ENCODE measurements at regions not wholly inside any gene's neighbourhood (a gene's known extent, or its start where the extent isn't known, plus 50 kb on each side); places are given as distances from the start of the nearest gene placed in this dataset.

DNA sequence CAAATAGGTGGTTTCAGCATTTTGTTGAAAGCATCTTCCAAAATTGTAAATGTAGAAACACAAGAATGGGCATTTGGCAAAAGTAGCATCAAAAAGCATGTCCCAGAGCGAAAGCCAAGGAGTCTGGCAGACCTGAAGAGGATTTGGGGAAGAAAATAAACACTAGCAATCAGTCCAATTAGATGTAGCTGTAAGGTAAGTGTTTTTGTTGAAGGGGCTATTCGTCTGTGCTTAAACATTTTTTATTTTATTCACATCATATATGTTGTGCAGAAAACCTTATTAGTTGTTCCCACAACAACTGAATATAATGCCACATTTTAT, 954.1 kb upstream of the COX7C start:
- Histone ChIP-seq H3K9ac (no peak overlapping the region), H3K27me3 (no peaks in the 10 kb centered on the region), H3K4me3 (no peak overlapping the region), H3K4me1 (no peaks in the 10 kb centered on the region), H3K36me3 (no peaks in the 10 kb centered on the region), H3K9me3 (no peaks in the 10 kb centered on the region), H3K27ac (no peak overlapping the region), H3K4me2 (no peak overlapping the region), H4K20me1 (no peaks in the 10 kb centered on the region)
- no peak for TF ChIP-seq Cebpa-rat (IDR thresholded peaks at IDR 0.05)

- Histone ChIP-seq H3K36me3 (no peaks in the 10 kb centered on the region), H3K27me3 (no peaks in the 10 kb centered on the region), H3K27ac (no peak overlapping the region), H4K20me1 (no peaks in the 10 kb centered on the region), H3K9ac (no peak overlapping the region), H3K4me3 (no peak overlapping the region), H3K9me3 (no peaks in the 10 kb centered on the region), H3K4me1 (no peaks in the 10 kb centered on the region), H3K4me2 (no peak overlapping the region)
- TF ChIP-seq Cebpa-rat (IDR thresholded peaks at IDR 0.05), result no peak
Observed at GRCh38 chr5:85670417-85670816, 947.3 kb upstream of the COX7C start.

DNA sequence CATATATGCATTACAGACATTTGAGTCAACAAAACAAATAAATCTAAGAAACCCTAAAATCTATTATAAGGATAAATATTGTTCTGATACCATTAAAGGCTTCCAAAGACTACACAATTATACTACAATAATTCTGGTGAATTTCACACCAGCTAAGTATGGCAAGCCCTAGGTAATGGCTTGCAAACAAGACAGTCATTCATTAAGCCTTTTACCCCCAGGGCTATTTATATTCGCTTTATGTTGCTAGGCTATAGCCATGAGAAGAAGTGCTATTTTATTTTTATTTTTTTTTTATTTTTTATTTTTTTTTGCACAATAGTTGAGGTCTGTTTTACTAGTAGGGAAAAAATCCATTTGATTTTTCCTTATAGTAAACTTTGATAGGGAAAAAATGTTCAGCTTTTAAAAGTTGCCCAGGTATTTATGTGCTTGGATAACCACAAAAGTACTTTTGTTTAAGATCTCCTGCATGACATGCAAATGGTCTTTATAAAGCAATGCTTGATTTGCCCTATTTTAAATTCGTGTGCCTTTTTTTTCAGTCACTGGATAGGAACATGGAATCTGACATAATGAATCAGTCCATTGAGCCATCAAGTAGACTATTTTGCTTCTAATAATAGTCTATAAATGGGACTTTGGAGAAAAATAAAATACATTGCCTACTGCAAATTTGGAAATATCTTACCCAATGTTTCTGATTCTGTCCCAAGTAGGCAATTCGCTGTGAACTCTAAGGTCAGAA, 946.3 kb upstream of the COX7C start:
- Histone ChIP-seq H3K9ac (no peak overlapping the region), H3K4me3 (no peak overlapping the region), H3K27ac (no peak overlapping the region), H3K27me3 (no peaks in the 10 kb centered on the region), H3K4me2 (no peak overlapping the region), H3K4me1 (no peaks in the 10 kb centered on the region), H3K36me3 (no peaks in the 10 kb centered on the region), H4K20me1 (no peaks in the 10 kb centered on the region), H3K9me3 (no peaks in the 10 kb centered on the region)
- TF ChIP-seq Cebpa-rat (IDR thresholded peaks at IDR 0.05), result no peak

DNA sequence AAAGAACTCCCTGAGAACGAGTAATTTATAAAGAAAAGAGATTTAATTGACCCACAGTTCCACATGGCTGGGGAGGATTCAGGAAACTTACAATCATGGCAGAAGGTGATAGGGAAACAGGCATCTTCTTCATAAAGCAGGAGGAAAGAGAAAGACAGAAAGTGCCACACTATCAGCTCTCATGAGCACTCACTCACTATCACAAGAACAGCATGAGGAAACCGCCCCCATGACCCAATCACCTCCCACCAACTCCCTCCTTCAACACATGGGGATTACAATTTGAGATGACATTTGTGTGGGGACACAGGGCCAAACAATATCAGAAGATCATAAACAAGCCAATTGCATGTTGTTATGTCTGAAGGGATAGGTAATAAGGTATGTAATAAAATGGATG, 935.9 kb upstream of the COX7C start:
- no peak for TF ChIP-seq Cebpa-rat (IDR thresholded peaks at IDR 0.05)
- H3K4me3 ChIP-seq, result no peak overlapping the region
- H3K36me3 ChIP-seq, result no peaks in the 10 kb centered on the region
- H4K20me1 ChIP-seq, result no peaks in the 10 kb centered on the region
- no peaks in the 10 kb centered on the region for H3K27me3 ChIP-seq
- no peaks in the 10 kb centered on the region for H3K4me1 ChIP-seq
- no peak overlapping the region for H3K4me2 ChIP-seq
- H3K27ac ChIP-seq, result no peak overlapping the region
- no peaks in the 10 kb centered on the region for H3K9me3 ChIP-seq
- H3K9ac ChIP-seq, result no peak overlapping the region

GRCh38 chr5:85684351-85684750, 933.4 kb upstream of the COX7C start:
- H3K4me1 ChIP-seq, result no peaks in the 10 kb centered on the region
- H3K9ac ChIP-seq, result no peak overlapping the region
- no peak overlapping the region for H3K4me2 ChIP-seq
- H3K4me3 ChIP-seq, result no peak overlapping the region
- TF ChIP-seq Cebpa-rat (IDR thresholded peaks at IDR 0.05), result no peak
- H3K27me3 ChIP-seq, result no peaks in the 10 kb centered on the region
- H3K36me3 ChIP-seq, result no peaks in the 10 kb centered on the region
- H3K9me3 ChIP-seq, result no peaks in the 10 kb centered on the region
- H3K27ac ChIP-seq, result no peak overlapping the region
- H4K20me1 ChIP-seq, result no peaks in the 10 kb centered on the region

DNA sequence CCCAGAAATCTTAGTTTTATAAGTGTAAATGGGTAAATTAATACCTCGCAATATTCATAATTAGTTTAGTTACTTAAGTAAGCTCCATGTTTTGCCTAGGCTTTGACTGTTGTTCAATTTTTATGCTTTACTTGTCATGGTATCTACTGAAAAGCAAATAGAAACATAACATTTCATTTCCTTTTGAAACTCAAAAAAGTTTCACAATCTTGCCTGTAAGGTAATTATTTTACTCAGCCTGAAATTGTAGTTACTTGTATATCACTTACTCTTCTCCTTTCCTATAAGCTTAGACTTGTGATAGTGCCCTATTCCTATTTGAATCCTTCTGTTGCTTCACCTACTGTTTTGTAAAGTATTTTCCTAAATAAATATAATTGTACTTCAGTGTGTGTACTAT, 914.4 kb upstream of the COX7C start:
- Histone ChIP-seq H3K9me3 (no peaks in the 10 kb centered on the region), H3K4me3 (no peak overlapping the region), H4K20me1 (no peaks in the 10 kb centered on the region), H3K27me3 (no peaks in the 10 kb centered on the region), H3K36me3 (no peaks in the 10 kb centered on the region), H3K4me2 (no peak overlapping the region), H3K4me1 (no peaks in the 10 kb centered on the region), H3K27ac (no peak overlapping the region), H3K9ac (no peak overlapping the region)
- no peak for TF ChIP-seq Cebpa-rat (IDR thresholded peaks at IDR 0.05)

DNA sequence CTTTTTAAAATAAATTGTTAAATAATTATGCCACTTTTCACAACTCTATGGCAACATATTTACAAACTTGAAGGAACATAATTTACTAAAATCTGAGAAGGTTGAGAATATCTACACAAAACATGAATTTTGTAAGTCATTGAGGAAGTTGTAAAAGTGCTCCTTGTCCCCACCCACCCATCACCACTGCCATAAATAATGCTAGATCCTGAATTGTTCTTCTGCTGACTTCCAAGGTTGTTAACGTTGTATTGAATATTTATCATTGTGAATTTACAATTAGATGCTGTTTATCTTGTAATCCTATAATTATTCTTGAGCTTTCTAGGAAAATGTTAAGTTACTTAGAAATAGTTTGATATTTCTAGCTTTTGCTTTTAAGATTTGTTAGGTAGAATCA, 908.0 kb upstream of the COX7C start:
- Histone ChIP-seq H3K4me3 (no peak overlapping the region), H3K9ac (no peak overlapping the region), H3K36me3 (no peaks in the 10 kb centered on the region), H3K27me3 (no peaks in the 10 kb centered on the region), H3K4me2 (no peak overlapping the region), H3K27ac (no peak overlapping the region), H3K9me3 (no peaks in the 10 kb centered on the region), H3K4me1 (no peaks in the 10 kb centered on the region), H4K20me1 (no peaks in the 10 kb centered on the region)
- TF ChIP-seq Cebpa-rat (IDR thresholded peaks at IDR 0.05), result no peak

- H3K4me3 ChIP-seq, result no peak overlapping the region
- no peak for TF ChIP-seq Cebpa-rat (IDR thresholded peaks at IDR 0.05)
Observed at GRCh38 chr5:85716344-85717202, 901.2 kb upstream of the COX7C start.

GRCh38 chr5:85717203-85717563, 900.6 kb upstream of the COX7C start:
- H3K27me3 ChIP-seq, result no peaks in the 10 kb centered on the region
- H3K4me2 ChIP-seq, result no peak overlapping the region
- no peaks in the 10 kb centered on the region for H3K9me3 ChIP-seq
- H3K4me3 ChIP-seq, result no peak overlapping the region
- H3K27ac ChIP-seq, result no peak overlapping the region
- no peaks in the 10 kb centered on the region for H4K20me1 ChIP-seq
- no peak for TF ChIP-seq Cebpa-rat (IDR thresholded peaks at IDR 0.05)
- no peak overlapping the region for H3K9ac ChIP-seq
- no peaks in the 10 kb centered on the region for H3K4me1 ChIP-seq
- no peaks in the 10 kb centered on the region for H3K36me3 ChIP-seq

More at GRCh38 chr5:85716344-85717202, 901.2 kb upstream of the COX7C start:
- no peaks in the 10 kb centered on the region for H3K36me3 ChIP-seq
- no peaks in the 10 kb centered on the region for H3K4me1 ChIP-seq
- no peak overlapping the region for H3K9ac ChIP-seq
- H3K9me3 ChIP-seq, result no peaks in the 10 kb centered on the region
- H3K4me2 ChIP-seq, result no peak overlapping the region
- H3K27ac ChIP-seq, result no peak overlapping the region
- H4K20me1 ChIP-seq, result no peaks in the 10 kb centered on the region
- no peaks in the 10 kb centered on the region for H3K27me3 ChIP-seq

DNA sequence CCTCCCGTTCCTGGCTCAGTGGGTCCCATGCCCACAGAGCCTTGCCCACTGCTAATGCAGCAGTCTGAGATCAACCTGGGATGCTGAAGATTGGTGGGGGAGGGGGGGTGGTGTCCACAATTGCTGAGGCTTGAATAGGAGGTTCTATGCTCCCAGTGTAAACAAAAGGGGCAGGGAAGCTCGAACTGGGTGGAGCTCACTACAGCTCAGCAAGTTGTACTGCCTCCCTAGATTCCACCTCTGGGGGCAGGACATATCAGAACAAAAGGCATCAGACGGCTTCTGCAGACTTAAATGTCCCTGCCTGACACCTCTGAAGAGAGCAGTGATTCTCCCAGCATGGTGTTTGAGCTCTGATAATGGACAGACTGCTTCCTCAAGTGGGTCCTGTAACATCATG, 885.6 kb upstream of the COX7C start:
- Histone ChIP-seq H3K9me3 (no peaks in the 10 kb centered on the region), H3K36me3 (no peaks in the 10 kb centered on the region), H3K4me2 (no peak overlapping the region), H4K20me1 (no peaks in the 10 kb centered on the region), H3K27me3 (no peaks in the 10 kb centered on the region), H3K4me3 (no peak overlapping the region), H3K4me1 (no peaks in the 10 kb centered on the region), H3K27ac (no peak overlapping the region), H3K9ac (no peak overlapping the region)
- no peak for TF ChIP-seq Cebpa-rat (IDR thresholded peaks at IDR 0.05)

Data from BLaER1 (cell line).